A673 (cell line): ENCODE measurements at regions not wholly inside any gene's neighbourhood (a gene's known extent, or its start where the extent isn't known, plus 50 kb on each side); places are given as distances from the start of the nearest gene placed in this dataset.

Source experiments
- BruUV-seq: library from RNA; stranded (reverse); fragments of 400-500 nt; replicated peaks from 2 replicates; lab custom pipeline; 2021; lab: Mats Ljungman, UMichigan
- CTCF ChIA-PET: fragments of 300-600 bp; sonication (Branson Sonifier 250); formaldehyde crosslinking; loops from one replicate; lab custom pipeline; 2022; ENCODE audit warnings: antibody characterized with exemption; lab: Charles Lee
- POLR2A ChIA-PET: fragments of 300-600 bp; sonication (Branson Sonifier 250); formaldehyde crosslinking; loops from one replicate; lab custom pipeline; 2022; ENCODE audit warnings: antibody characterized with exemption; ENCODE audit not compliant: low non-redundant PET; lab: Charles Lee
- DNase-seq: peaks from one replicate; pipeline ENCODE4 v3.0.0-alpha.2; 2015; ENCODE audit warnings: low spot score
- H3K27ac ChIP-seq: fragments of 200-600 bp; sonication (generic); 2 replicates; pipeline ENCODE4 v1.5.1; 2016; ENCODE audit warnings: mixed run types, low read depth, mild to moderate bottlenecking, mixed read lengths, antibody characterized with exemption, low read length; ENCODE audit not compliant: poor library complexity, severe bottlenecking
- H3K27me3 ChIP-seq: fragments of 200-600 bp; sonication (generic); replicated peaks from 2 replicates; pipeline ENCODE4 v1.6.1; 2017; ENCODE audit warnings: mixed run types, low read depth, mild to moderate bottlenecking, mixed read lengths, antibody characterized with exemption, low read length; ENCODE audit not compliant: insufficient read depth, poor library complexity
- H3K36me3 ChIP-seq: fragments of 200-600 bp; sonication (generic); 2 replicates; pipeline ENCODE4 v1.6.1; 2016; ENCODE audit warnings: mixed run types, mild to moderate bottlenecking, mixed read lengths, antibody characterized with exemption, low read length; ENCODE audit not compliant: insufficient read depth, poor library complexity, severe bottlenecking
- H3K4me1 ChIP-seq: fragments of 200-600 bp; sonication (generic); 2 replicates; pipeline ENCODE4 v1.6.1; 2017; ENCODE audit warnings: mixed run types, mild to moderate bottlenecking, mixed read lengths, antibody characterized with exemption, low read length; ENCODE audit not compliant: insufficient read depth, poor library complexity, severe bottlenecking
- H3K4me3 ChIP-seq: fragments of 200-600 bp; sonication (generic); 2 replicates; pipeline ENCODE4 v1.5.1; 2016; ENCODE audit warnings: low read depth, mixed run types, mild to moderate bottlenecking, mixed read lengths, low read length; ENCODE audit not compliant: poor library complexity, severe bottlenecking
- H3K9me3 ChIP-seq: fragments of 200-600 bp; sonication (generic); 2 replicates; pipeline ENCODE4 v1.6.1; 2016; ENCODE audit warnings: mixed run types, low read depth, mild to moderate bottlenecking, mixed read lengths, antibody characterized with exemption, low read length; ENCODE audit not compliant: poor library complexity, severe bottlenecking
- EZH2 ChIP-seq: fragments of 200-600 bp; sonication (generic); IDR thresholded peaks from 2 replicates; pipeline ENCODE4 v1.6.1; 2017; ENCODE audit warnings: borderline replicate concordance, low read depth, mild to moderate bottlenecking, mixed read lengths, antibody characterized with exemption, low read length; ENCODE audit not compliant: poor library complexity, severe bottlenecking
- intact Hi-C: fragments of 100-400 bp; cut with micrococcal nuclease; formaldehyde crosslinking; loops from one replicate; pipeline ENCODE4 v1.10.0; 2022; ENCODE audit not compliant: unreplicated experiment
- TF ChIP-seq, protein P1 (sequence below): fragments of 300-800, 200-600 bp; sonication (generic); conservative IDR thresholded peaks from 2 replicates; pipeline ENCODE4 v1.5.1; 2017; ENCODE audit warnings: low read depth, mild to moderate bottlenecking, antibody characterized with exemption, low read length, moderate library complexity, mixed read lengths

DNA sequence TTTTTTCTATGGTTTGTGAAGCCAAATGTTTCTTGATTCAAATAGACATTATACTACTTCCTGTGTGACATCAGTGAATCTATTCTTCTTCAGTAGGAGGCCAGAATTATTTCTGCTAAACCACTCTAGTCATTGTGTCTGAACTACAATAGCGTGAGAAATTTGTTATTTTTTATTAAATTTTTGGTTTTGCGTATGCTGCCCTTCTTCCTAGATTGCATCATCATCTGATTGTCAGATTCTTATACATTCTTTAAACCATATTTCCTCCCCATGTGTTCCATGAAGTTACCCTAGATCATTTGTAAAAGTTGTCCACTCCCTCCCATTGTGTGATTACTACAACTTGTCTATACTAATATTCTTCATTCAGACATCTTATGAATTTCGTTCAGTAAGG, 187.8 kb upstream of the SPRY2 start:
- TF ChIP-seq EZH2, result no peak
- TF ChIP-seq, protein P1, sequence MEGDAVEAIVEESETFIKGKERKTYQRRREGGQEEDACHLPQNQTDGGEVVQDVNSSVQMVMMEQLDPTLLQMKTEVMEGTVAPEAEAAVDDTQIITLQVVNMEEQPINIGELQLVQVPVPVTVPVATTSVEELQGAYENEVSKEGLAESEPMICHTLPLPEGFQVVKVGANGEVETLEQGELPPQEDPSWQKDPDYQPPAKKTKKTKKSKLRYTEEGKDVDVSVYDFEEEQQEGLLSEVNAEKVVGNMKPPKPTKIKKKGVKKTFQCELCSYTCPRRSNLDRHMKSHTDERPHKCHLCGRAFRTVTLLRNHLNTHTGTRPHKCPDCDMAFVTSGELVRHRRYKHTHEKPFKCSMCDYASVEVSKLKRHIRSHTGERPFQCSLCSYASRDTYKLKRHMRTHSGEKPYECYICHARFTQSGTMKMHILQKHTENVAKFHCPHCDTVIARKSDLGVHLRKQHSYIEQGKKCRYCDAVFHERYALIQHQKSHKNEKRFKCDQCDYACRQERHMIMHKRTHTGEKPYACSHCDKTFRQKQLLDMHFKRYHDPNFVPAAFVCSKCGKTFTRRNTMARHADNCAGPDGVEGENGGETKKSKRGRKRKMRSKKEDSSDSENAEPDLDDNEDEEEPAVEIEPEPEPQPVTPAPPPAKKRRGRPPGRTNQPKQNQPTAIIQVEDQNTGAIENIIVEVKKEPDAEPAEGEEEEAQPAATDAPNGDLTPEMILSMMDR, result no peak
- POLR2A ChIA-PET, result no interaction called here
- no peaks in the 10 kb centered on the region for H3K36me3 ChIP-seq
- DNase-seq, result no peak
- H3K27ac ChIP-seq, result no peak overlapping the region
- CTCF ChIA-PET, result no interaction called here
- H3K4me3 ChIP-seq, result no peak overlapping the region
- H3K9me3 ChIP-seq, result peaks cover 11% of the 10 kb centered on the region
- intact Hi-C loops, result no loop called here
- no TSS peak for BruUV-seq
- no peaks in the 10 kb centered on the region for H3K4me1 ChIP-seq
- H3K27me3 ChIP-seq, result no peaks in the 10 kb centered on the region

GRCh38 chr13:80527400-80527799, 186.5 kb upstream of the SPRY2 start:
- ChIA-PET CTCF (no interaction called here), POLR2A (no interaction called here)
- DNase-seq, result no peak
- H3K4me1 ChIP-seq, result no peaks in the 10 kb centered on the region
- no peak overlapping the region for H3K27ac ChIP-seq
- H3K9me3 ChIP-seq, result peaks cover 11% of the 10 kb centered on the region
- no peak overlapping the region for H3K4me3 ChIP-seq
- no peaks in the 10 kb centered on the region for H3K27me3 ChIP-seq
- no TSS peak for BruUV-seq
- TF ChIP-seq EZH2, result no peak
- TF ChIP-seq, protein P1, result no peak
- no peaks in the 10 kb centered on the region for H3K36me3 ChIP-seq
- intact Hi-C loops, result no loop called here

GRCh38 chr13:80524447-80525215, 183.7 kb upstream of the SPRY2 start:
- no peak for DNase-seq
- no TSS peak for BruUV-seq
- TF ChIP-seq, protein P1, result no peak
- TF ChIP-seq EZH2, result no peak
- H3K4me3 ChIP-seq, result no peak overlapping the region
- H3K36me3 ChIP-seq, result no peaks in the 10 kb centered on the region
- POLR2A ChIA-PET, result no interaction called here
- no peaks in the 10 kb centered on the region for H3K27me3 ChIP-seq
- intact Hi-C loops, result no loop called here
- no peaks in the 10 kb centered on the region for H3K9me3 ChIP-seq
- no peaks in the 10 kb centered on the region for H3K4me1 ChIP-seq
- CTCF ChIA-PET, result no interaction called here
- no peak overlapping the region for H3K27ac ChIP-seq
